PC-3 (cell line): ENCODE measurements at regions not wholly inside any gene's neighbourhood (a gene's known extent, or its start where the extent isn't known, plus 50 kb on each side); places are given as distances from the start of the nearest gene placed in this dataset.

Experiments
- ATAC-seq: fragments of 200-7000 bp; cut with Tn5 transposase; 2 replicates; pipeline ENCODE4 v1.9.1; 2020; ENCODE audit warnings: mild to moderate bottlenecking, moderate library complexity
- BruUV-seq: library from RNA; stranded (reverse); fragments of 400-500 nt; replicated peaks from 2 replicates; lab custom pipeline; 2021; lab: Mats Ljungman, UMichigan
- CTCF ChIA-PET: fragments of 300-600 bp; sonication (Branson Sonifier 250); formaldehyde crosslinking; loops from one replicate; lab custom pipeline; 2022; ENCODE audit warnings: antibody characterized with exemption; lab: Charles Lee
- POLR2A ChIA-PET: fragments of 300-600 bp; sonication (Branson Sonifier 250); formaldehyde crosslinking; loops from one replicate; lab custom pipeline; 2022; ENCODE audit warnings: antibody characterized with exemption; ENCODE audit not compliant: unreplicated experiment; lab: Charles Lee
- DNase-seq: peaks from one replicate; pipeline ENCODE4 v3.0.0-alpha.2; 2015
- H2AFZ ChIP-seq: fragments of 300-600 bp; sonication (generic); 2 replicates; pipeline ENCODE4 v1.6.0; 2016; ENCODE audit warnings: antibody characterized with exemption, low read length
- H3F3A ChIP-seq: fragments of 300-600 bp; sonication (generic); one replicate; pipeline ENCODE4 v1.6.0; 2017; ENCODE audit warnings: antibody characterized with exemption, low read length, control low read depth, mild to moderate bottlenecking; ENCODE audit not compliant: unreplicated experiment
- H3K27ac ChIP-seq: fragments of 300-600 bp; sonication (generic); 2 replicates; pipeline ENCODE4 v1.5.1; 2016; ENCODE audit warnings: mild to moderate bottlenecking, low read length
- H3K27me3 ChIP-seq: fragments of 300-600 bp; sonication (generic); 2 replicates; pipeline ENCODE4 v1.6.1; 2016; ENCODE audit warnings: low read length, mixed read lengths
- H3K36me3 ChIP-seq: fragments of 300-600 bp; sonication (generic); 2 replicates; pipeline ENCODE4 v1.6.1; 2016; ENCODE audit warnings: low read depth, mixed run types, low read length, mixed read lengths
- H3K4me1 ChIP-seq: fragments of 300-600 bp; sonication (generic); 2 replicates; pipeline ENCODE4 v1.5.1; 2016; ENCODE audit warnings: low read length; ENCODE audit not compliant: insufficient read depth
- H3K4me2 ChIP-seq: fragments of 300-600 bp; sonication (generic); 2 replicates; pipeline ENCODE4 v1.6.0; 2016; ENCODE audit warnings: low read length
- H3K4me3 ChIP-seq: fragments of 300-600 bp; sonication (generic); 2 replicates; pipeline ENCODE4 v1.5.1; 2016; ENCODE audit warnings: mild to moderate bottlenecking, low read length, mixed read lengths
- H3K79me2 ChIP-seq: fragments of 300-600 bp; sonication (generic); 2 replicates; pipeline ENCODE4 v1.6.1; 2017; ENCODE audit warnings: low read length, mixed read lengths
- H3K9ac ChIP-seq: fragments of 300-600 bp; sonication (generic); 2 replicates; pipeline ENCODE4 v1.6.0; 2016; ENCODE audit warnings: mild to moderate bottlenecking, low read length
- H3K9me2 ChIP-seq: fragments of 300-600 bp; sonication (generic); replicated peaks from 2 replicates; pipeline ENCODE4 v1.6.1; 2016; ENCODE audit warnings: mixed run types, low read length, mixed read lengths
- H3K9me3 ChIP-seq: fragments of 300-600 bp; sonication (generic); 2 replicates; pipeline ENCODE4 v1.6.1; 2016; ENCODE audit warnings: low read length, mixed read lengths
- H4K20me1 ChIP-seq: fragments of 300-600 bp; sonication (generic); 2 replicates; pipeline ENCODE4 v1.6.1; 2016; ENCODE audit warnings: low read length, mixed read lengths
- CTCF ChIP-seq: fragments of 300-600 bp; sonication (generic); conservative IDR thresholded peaks from 2 replicates; pipeline ENCODE4 v1.5.1; 2017; ENCODE audit warnings: antibody characterized with exemption, low read depth, mild to moderate bottlenecking, low read length
- EZH2 ChIP-seq: fragments of 300-600 bp; sonication (generic); IDR thresholded peaks from one replicate; pipeline ENCODE4 v1.6.1; 2017; ENCODE audit warnings: antibody characterized with exemption, mild to moderate bottlenecking, low read length; ENCODE audit not compliant: unreplicated experiment
- EZH2phosphoT487 ChIP-seq: fragments of 300-600 bp; sonication (generic); IDR thresholded peaks from 2 replicates; pipeline ENCODE4 v1.6.1; 2018; ENCODE audit warnings: mild to moderate bottlenecking, antibody characterized with exemption, low read length, borderline replicate concordance
- intact Hi-C: fragments of 100-400 bp; cut with micrococcal nuclease; formaldehyde crosslinking; loops from 2 replicates; pipeline ENCODE4 v1.9.0; 2023

GRCh38 chr9:73515216-73515615, 363.6 kb downstream of the ANXA1 start:
- Histone ChIP-seq H3K4me3 (no peak overlapping the region), H3K4me2 (no peak overlapping the region), H3K9me3 (no peaks in the 10 kb centered on the region), H3K4me1 (no peaks in the 10 kb centered on the region), H3K79me2 (no peaks in the 10 kb centered on the region), H3K9ac (no peak overlapping the region), H4K20me1 (no peaks in the 10 kb centered on the region), H3K36me3 (no peaks in the 10 kb centered on the region), H3K27ac (no peak overlapping the region), H3K27me3 (no peaks in the 10 kb centered on the region), H3K9me2 (no peaks in the 10 kb centered on the region), H2AFZ (no peak overlapping the region), H3F3A (no peaks in the 10 kb centered on the region)
- BruUV-seq: no TSS peak
- CTCF ChIA-PET: no interaction called here
- ATAC-seq (no peak), DNase-seq (peak; percentile 1)
- POLR2A ChIA-PET: no interaction called here
- no peak for TF ChIP-seq EZH2phosphoT487
- TF ChIP-seq EZH2: no peak
- TF ChIP-seq CTCF: no peak
- intact Hi-C loops: no loop called here

DNA sequence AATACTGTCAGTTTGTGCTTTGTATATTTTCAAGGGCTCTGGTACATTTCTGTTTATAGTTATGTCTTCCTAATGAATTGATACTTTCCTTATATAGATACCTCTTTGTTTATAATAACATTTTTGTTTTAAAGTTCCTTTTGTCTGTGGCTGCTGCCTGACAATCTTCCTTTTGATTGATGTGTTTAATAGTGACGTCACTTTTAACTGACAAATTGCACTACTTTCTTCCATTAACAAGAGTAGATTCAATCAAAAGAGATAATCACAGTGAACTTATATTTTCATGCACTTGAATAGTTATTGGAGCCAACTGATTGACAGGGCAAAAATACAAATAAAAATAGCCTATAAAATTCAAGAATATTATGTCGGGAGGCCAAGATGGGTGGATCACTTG, 371.7 kb downstream of the ANXA1 start:
- H3F3A ChIP-seq: no peaks in the 10 kb centered on the region
- no peaks in the 10 kb centered on the region for H3K9me2 ChIP-seq
- intact Hi-C loops: no loop called here
- H4K20me1 ChIP-seq: no peaks in the 10 kb centered on the region
- no TSS peak for BruUV-seq
- H3K9me3 ChIP-seq: no peaks in the 10 kb centered on the region
- H3K4me3 ChIP-seq: no peak overlapping the region
- CTCF ChIA-PET: no interaction called here
- H3K79me2 ChIP-seq: no peaks in the 10 kb centered on the region
- H3K9ac ChIP-seq: no peak overlapping the region
- H3K4me1 ChIP-seq: no peaks in the 10 kb centered on the region
- no peak overlapping the region for H3K27ac ChIP-seq
- no peak overlapping the region for H3K4me2 ChIP-seq
- no peak overlapping the region for H2AFZ ChIP-seq
- DNase-seq (no peak), ATAC-seq (no peak)
- no peak for TF ChIP-seq CTCF
- no peak for TF ChIP-seq EZH2phosphoT487
- TF ChIP-seq EZH2: no peak
- no peaks in the 10 kb centered on the region for H3K27me3 ChIP-seq
- no peaks in the 10 kb centered on the region for H3K36me3 ChIP-seq
- POLR2A ChIA-PET: no interaction called here

GRCh38 chr9:73525350-73525749, 373.7 kb downstream of the ANXA1 start:
- H3K36me3 ChIP-seq: no peaks in the 10 kb centered on the region
- intact Hi-C loops: no loop called here
- no peaks in the 10 kb centered on the region for H3K79me2 ChIP-seq
- no peaks in the 10 kb centered on the region for H3K4me1 ChIP-seq
- no peak overlapping the region for H3K4me3 ChIP-seq
- no peak overlapping the region for H3K27ac ChIP-seq
- no peaks in the 10 kb centered on the region for H3K9me3 ChIP-seq
- H3K9me2 ChIP-seq: no peaks in the 10 kb centered on the region
- no peak overlapping the region for H3K4me2 ChIP-seq
- no peaks in the 10 kb centered on the region for H3F3A ChIP-seq
- ChIA-PET POLR2A (no interaction called here), CTCF (no interaction called here)
- no peak overlapping the region for H3K9ac ChIP-seq
- H4K20me1 ChIP-seq: no peaks in the 10 kb centered on the region
- TF ChIP-seq EZH2 (no peak), EZH2phosphoT487 (no peak), CTCF (no peak)
- no peak for DNase-seq
- no peak overlapping the region for H2AFZ ChIP-seq
- no peaks in the 10 kb centered on the region for H3K27me3 ChIP-seq
- BruUV-seq: no TSS peak
- ATAC-seq: no peak
